ENCODE measurements at regions not wholly inside any gene's neighbourhood (a gene's known extent, or its start where the extent isn't known, plus 50 kb on each side); places are given as distances from the start of the nearest gene placed in this dataset.
"Not testable (repeated sequence)": the region's sequence is repeated elsewhere in the genome, so short reads cannot be mapped to it uniquely, and the experiment has no call there.

DNA sequence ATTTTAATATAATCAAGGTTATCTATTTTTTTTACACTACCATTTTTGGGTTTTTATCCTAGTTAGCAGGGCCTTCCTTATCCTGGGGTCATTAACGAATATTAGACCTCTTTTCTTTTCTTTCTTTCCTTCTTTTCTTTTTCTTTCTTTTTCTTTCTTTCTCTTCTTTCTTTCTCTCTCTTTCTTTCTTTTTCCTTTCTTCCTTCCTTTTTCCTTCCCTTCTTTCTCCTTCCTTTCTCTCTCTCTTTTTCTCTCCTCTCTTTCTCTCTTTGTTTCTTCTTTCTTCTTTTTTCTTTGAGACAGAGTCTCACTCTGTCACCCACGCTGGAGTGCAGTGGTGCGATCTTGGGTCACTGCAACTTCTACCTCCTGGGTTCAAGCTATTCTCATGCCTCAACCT lies 120.4 kb upstream of the PDE7B start:
- DNase-seq, result no peak

DNA sequence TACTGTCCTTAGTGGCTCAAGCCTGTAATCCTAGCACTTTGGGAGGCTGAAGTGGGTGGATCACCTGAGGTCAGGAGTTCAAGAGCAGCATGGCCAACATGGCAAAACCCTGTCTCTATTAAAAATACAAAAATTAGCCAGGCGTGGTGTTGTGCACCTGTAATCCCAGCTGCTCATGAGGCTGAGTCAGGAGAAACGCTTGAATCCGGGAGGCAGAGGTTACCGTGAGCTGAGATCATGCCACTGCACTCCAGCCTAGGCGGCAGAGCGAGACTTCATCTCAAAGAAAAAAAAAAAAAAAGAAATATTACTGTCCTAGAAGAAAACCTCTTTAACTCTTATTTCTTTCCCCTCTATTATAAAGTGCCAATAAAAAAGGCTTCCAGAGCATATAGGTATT lies 115.2 kb upstream of the PDE7B start:
- not testable (repeated sequence) for DNase-seq

DNA sequence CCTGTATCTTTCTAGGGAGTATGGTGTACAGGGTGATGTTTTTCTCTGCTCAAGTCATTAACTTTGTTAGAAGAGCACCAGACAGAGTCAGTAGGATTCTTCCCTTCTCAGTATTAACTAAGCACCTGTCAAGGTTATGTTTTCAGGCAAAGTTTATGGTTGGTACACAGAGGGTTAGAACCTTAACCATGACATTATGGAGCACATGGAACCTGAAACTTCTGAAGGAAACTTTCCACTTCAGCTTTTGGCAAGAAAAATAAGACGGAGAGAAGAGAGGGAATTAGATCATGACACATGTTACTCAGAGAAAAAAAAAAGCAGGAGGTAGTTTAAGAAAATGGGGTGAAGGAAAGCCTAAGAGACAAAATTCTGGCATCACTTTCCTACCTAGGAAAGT lies 112.9 kb upstream of the PDE7B start:
- DNase-seq, result no peak

DNA sequence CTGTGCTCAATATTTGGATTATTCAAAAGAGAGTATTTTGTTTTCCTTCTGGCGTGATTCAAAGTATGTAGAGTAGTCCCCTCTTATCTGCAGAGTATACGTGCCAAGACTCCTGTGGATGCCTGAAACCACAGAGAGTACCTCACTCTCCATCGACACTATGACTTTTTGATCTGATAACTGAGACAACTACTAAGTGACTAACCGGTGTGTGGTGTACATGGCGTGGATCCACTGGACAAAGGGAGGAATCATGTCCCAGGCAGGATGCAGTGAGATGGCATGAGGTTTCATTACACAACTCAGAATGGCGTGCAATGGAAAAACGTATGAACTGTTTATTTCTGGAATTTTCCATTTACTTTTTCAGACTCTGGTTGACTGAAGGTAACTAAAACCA lies 112.2 kb upstream of the PDE7B start:
- no peak for DNase-seq

DNA sequence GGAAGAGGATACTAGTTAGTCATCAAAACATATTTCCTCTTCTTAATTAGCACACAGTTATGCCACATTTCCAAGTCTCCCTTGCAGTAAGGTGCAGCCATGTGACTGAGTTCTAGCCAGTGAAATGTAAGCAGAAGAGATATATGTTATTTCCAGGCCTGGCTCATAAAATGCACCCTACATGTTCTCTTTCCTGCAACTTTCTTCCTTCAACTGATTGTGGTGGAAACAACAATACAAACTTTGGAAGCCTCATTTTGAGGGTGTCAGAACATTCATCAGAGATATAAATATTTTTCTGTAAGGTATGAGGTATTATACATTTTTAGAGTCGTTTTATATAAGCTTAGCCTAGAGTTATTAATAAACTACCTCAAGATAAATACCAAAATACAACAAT lies 110.9 kb upstream of the PDE7B start:
- DNase-seq, result no peak

DNA sequence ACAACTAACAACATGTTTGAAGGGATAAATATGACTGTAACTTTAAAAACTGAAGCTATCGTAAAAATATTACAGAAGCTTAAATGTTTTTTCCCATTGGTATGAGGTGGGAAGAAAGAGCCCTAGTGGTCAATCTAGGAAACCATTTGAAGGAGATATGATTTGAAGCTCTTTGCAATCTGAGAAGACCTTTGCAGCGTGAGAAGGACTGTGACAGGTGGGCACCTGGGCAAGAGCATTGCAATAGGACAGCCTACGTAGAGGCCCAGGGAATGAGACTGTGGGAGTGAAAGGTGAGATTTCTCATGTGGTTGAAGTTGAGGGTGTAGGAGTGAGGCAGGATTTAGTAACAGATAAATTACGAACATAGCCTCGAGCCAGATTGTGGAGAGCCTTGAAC lies 108.0 kb upstream of the PDE7B start:
- DNase-seq, result no peak

DNA sequence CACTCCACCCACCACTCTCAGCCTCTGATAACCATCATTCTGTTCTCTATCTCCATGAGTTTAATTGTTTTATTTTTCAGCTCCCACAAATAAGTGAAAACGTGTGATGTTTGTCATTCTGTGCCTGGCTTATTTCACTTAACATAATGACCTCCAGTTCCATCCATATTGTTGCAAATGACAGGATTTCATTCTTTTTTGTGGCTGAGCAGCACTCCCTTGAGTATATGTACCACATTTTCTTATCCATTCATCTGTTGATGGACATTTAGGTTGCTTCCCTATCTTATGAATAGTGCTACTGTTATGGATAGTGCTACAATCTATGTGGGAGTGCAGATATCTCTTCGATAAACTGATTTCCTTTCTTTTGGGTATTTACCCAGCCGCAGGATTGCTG lies 103.3 kb upstream of the PDE7B start:
- no peak for DNase-seq

DNA sequence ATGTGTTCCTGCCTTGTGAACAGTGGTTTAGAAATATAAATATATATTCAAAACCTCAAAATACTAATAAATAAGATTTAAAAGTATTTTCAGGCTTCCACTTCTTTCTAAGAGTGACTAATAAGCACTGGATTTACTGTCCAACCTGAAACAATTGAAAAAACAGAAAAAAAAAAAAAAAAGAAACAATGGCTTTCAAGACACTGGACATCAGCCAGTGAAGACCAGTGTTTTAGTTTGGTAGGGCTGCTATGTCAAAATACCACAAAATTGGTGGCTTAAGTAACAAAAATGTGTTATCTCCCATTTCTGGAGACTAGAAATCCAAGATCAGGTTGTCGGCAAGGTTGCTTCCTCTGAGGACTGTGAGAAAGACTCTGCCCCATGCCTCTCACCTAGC lies 101.4 kb upstream of the PDE7B start:
- no peak for DNase-seq

DNA sequence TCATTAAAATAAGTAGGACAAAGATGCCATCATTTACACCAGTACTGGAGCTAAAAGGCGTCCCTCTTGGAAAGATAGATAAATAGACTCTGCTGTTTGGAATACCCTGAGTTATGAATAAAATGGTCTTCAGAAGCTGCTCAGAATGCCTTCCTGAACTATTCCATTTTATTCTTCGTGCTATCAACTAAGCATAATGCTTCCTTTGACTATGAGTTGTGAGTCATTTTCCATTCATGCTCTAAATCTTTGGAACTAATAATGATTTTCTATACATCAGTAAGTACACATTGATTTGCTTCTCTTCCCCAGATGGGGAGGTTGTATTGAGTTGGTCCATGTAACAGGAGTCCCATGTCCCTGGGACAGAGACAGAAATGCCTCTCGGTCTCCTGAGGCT lies 98.3 kb upstream of the PDE7B start:
- no peak for DNase-seq

DNA sequence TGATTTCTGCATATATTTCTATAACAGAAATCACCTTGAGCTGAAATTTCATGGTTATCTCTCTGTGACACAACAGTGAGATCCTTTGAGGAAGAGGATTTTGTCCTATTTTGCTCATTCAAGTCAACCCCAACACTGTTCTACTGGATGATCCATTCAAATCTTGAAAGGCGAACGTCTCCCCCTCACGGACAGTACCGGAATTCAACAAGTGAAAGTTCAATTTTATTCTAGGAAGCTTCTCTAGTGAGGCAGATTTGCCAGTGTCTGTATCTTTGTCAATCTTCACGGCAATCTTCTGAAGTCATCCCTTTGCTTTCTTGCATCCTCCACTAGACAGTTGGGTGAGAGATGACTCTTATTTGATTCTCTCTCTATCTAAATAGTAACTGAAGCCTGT lies 91.7 kb upstream of the PDE7B start:
- DNase-seq, result no peak

DNA sequence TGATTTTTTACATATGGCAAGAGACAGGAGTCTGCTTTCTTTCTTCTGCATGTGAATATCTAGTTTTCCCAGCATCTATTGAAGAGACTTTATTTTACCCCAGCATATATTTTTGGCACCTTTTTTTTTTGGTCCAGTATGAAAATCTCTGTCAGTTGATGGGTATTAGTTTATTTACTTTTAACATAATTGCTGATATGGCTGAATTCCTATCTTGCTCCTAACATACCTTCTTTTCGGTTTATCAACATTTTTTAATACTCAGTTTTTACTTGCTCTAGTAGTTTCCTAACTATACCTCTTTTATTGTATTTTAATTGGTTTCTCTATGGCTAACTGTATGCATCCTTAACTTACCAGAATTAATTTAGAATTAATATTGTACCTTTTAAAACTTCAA lies 77.5 kb upstream of the PDE7B start:
- no peak for DNase-seq

DNA sequence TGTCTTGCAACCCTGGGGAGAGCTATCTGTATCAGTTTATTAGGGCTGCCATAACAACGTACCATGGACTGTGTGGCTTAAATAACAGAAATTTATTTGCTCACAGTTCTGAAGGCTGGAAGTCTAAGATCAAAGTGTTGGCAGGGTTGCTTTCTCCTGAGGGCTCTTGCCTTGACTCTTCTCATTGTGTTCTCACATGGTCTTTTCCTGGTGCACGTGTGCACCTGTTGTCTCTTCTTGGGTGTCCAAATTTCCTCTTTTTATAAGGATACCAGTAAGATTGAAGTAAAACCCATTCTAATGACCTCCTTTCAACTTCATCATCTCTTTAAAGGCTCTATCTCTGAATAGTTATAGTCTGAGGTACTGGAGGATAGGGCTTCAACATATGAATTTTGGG lies 72.3 kb upstream of the PDE7B start:
- DNase-seq, result no peak

DNA sequence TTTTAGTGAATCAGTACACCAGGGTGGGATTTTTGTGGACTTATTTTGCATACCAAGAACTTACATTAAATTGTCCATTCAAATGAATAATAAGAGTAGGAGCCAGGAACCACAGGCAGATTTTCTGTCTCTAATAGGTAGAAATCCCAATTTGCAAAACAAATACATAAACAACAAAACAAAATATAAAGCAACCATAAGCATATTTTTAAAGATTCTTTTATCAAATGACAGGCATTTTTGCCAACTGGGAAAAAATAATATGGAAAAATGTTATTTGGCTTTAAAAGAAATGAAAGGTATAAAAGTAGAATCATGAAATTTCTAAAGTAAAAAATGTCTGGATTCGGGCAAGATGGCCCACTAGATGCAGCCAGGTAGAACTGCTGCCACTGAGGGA lies 71.2 kb upstream of the PDE7B start:
- no peak for DNase-seq

DNA sequence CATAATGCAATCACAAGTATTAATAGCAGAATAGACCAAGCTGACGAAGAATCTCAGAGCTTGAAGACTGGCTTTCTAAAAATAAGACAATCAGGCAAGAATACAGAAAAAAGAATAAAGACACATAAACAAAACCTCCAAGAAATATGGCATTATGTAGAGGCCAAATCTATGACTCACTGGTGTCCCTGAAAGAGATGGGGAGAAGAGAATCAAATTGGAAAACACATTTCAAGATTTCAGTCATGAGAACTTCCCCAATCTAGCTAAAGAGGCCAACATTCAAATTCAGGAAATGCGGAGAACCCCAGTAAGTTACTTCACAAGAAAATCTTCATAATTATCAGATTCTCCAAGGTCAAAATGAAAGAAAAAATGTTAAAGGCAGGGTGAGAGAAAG lies 69.0 kb upstream of the PDE7B start:
- no peak for DNase-seq

DNA sequence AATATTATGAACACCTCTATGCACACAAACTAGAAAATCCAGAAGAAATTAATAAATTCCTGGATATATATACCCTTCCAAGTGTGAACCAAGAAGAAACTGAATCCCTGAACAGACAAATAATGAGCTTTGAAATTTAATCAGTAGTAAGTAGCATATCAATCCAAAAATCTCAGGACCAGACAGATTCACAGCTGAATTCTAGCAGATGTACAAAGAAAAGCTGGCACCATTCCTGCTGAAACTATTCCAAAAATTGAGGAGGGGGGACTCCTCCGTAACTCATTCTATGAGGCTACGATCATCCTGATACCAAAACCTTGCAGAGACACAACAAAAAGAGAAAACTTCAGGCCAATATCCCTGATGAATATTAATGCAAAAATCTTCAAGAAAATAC lies 67.0 kb upstream of the PDE7B start:
- peak; percentile 36 for DNase-seq

DNA sequence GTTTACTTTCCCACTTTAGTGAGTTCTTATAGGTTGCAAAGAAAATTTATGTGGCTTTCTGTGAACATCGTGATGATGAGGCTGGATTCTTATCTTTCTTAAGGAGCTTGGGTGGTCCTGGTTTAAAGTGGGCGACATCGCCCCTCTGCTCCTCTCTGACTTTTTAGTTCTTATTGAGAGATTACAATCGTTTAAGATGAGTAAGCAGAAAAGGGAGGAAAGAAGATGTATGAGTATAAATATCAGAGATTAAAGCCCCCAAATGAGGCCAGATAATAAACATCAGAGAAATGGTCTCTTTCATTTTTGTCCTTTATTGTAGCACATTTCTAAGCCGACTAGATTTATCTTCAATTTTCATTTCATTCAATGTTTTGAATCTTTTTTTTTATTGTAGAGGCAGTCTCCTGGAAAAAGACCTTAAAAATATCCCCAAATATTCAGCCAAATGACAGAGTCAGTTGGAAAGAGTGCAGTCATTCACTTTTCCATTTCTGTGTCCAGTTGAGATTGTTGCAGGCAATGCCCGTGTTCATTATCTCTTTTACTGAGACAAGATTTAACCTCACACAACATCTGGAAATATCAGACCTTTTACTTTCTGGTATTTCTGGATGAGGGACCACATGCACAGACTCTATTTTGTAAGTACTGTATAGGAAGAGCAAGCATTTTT lies 62.0 kb upstream of the PDE7B start:
- no peak for DNase-seq

DNA sequence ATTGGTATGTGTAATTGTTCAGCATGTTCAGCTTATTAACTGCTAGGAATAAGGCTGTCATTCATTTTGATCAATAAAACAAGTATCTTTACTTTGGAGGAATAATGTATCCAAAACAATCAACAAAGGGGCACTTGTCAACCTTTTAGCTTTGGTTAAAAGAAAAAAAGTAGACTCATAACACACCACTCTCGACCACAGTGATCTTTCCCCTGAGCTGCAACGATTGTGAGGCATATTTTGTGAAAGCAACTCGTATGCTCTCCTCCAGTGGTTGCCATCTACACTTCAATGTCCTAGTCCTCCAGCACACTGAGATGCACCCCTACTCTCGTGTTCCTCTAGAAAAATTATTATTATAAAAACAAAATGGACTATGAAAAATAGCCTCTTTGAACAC lies 60.1 kb upstream of the PDE7B start:
- no peak for DNase-seq

DNA sequence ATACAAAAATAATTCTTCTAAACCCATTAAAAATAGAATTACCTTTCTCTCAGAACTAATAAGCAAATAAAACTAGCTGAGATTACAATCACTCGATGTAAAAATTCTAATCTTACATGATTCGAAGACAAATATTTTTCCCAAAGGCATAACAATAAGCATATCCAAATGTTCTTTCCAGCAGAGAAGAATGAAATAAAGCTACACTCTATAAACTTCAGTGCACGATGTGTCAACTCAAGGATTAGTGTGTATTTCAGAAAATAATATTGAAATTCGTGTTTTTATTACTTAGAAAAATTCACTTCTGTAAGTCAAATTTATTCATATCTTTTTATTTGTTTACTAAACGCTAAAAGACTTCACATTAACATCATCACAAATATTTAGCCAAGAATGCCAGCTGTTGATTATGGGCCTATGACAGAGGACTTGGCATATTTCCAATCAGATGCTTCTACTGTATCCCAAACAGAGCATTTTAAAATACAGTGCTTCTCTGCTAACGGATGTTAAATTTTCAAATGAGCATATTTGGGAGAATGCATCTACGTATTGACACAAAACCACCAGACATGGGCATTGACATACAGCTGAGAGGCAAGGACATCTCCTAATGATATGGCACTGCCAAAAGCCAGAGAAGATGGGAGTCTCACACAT lies 54.7 kb upstream of the PDE7B start:
- DNase-seq, result peak; percentile 53

DNA sequence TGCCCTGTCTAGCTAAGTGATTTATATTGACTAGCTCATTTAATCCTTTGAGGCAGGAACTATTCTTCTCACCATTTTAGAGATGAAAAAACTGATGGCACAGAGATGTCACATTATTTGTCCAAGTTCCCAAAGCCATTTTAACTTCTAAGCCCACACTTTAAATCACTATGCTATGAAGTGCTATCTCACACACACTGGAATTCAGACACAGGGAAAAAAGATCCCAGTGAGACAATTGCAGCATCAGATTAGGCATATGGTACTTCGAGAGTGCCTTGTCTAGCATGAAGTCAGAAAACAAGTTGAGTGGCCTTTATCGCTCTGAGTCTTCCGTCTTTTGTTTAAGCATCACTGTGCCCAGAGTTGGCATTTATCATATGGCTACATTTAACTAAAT lies 54.1 kb upstream of the PDE7B start:
- DNase-seq, result no peak

DNA sequence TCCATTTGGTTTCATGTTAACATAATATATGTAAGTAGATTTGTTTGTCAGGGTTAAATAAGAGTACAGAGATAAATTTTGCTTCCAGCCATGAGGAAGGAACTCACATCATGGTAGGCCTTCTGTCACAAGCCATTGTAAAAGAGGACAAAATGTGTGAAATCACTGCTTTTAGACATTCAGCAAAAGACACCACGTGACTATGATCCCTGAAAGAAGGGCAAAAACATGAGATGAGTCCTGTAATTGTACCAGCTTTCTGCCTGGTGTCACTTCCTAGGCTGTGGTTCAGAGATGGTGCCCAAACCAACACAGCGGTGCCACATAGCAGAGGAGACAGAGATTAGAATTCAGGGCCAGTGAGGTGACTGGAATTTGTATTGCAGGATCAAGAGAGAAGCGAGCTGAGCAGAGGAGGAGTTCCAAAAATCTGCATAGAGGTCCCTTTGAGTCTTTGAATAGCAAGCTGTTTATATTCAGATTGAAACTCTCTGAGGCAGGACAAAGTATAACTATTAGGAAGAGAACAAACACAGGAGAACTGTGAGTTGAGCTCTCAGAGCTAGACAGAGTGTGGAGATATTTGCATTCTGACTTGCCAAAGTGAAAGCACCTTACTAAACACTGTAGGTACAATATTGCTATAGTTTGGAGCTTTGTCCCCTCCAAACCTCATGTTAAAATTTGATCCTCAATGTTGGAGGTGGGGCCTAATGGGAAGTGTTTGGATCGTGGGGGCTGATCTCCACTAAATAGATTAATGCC lies 52.6 kb upstream of the PDE7B start:
- no peak for DNase-seq
